ENCODE measurements at regions not wholly inside any gene's neighbourhood (a gene's known extent, or its start where the extent isn't known, plus 50 kb on each side); places are given as distances from the start of the nearest gene placed in this dataset.
"Not testable (repeated sequence)": the region's sequence is repeated elsewhere in the genome, so short reads cannot be mapped to it uniquely, and the experiment has no call there.

DNA sequence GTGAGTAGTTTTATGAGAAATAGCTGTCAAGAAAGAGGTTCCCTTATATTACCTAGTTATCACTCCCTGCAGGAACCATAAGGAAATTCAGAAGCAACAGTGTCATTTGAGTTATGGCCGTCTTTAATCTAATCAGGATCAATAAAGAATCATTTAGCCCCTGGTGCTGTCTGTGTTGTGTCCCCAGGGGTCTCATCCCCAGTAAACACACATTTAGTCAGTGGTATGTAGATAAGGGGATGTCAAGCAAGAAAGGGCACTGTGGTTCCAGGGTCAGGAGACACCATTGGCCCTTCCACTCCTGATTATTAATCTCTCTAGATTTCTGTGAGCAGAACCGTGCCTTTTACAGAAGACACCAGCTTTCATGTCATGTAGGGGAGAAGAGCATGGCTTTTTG, 158.0 kb upstream of the SEMA6A start:
- DNase-seq = no peak

DNA sequence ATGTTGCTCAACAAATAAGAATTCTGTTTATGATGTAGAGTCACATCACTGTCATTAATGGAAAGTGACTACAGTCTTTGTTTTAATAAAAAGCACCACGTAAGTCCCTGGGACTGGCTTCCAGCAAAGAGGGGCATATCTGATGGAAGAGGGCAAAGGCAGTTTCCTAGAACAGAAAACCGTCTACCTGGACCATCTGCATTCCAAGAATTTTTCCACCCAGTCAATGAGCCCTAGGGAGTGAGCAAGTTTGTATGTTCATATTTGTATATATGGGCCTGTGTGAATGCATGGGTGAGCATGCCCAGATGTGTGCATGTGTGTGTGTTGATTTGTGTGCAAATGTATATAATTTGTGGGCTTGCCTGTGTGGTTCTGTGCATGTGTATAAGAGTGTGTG, 156.8 kb upstream of the SEMA6A start:
- no peak for DNase-seq

- no peak for DNase-seq
These were observed 156.1 kb upstream of the SEMA6A start for GRCh38 chr5:116730706-116731105.

GRCh38 chr5:116730185-116730584, 155.6 kb upstream of the SEMA6A start:
- no peak for DNase-seq

- DNase-seq = no peak
These were observed 152.6 kb upstream of the SEMA6A start for GRCh38 chr5:116727248-116727647.

- not testable (repeated sequence) for DNase-seq
These were observed 151.6 kb upstream of the SEMA6A start for GRCh38 chr5:116726180-116726579.

DNA sequence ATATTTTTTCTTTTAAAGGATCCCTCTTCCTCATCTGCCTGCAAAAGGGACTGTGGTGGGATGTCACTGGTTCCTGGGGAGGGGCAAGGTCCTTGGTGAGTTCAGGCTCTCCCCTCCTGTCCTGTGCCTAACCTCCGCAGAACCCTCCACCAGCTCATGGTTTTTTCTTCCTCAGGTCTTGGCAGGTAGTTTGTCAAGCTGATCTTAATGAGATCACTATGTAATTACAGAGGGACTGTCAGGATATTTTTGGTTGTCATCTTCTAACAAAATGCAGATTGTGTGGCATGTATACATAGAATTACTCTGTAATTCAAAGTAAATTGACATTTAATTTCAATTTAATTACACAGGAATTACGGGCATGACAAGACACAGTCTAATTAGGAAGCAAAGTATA, 150.3 kb upstream of the SEMA6A start:
- DNase-seq = no peak

- DNase-seq = no peak
These were observed 148.0 kb upstream of the SEMA6A start for GRCh38 chr5:116722651-116723050.

DNA sequence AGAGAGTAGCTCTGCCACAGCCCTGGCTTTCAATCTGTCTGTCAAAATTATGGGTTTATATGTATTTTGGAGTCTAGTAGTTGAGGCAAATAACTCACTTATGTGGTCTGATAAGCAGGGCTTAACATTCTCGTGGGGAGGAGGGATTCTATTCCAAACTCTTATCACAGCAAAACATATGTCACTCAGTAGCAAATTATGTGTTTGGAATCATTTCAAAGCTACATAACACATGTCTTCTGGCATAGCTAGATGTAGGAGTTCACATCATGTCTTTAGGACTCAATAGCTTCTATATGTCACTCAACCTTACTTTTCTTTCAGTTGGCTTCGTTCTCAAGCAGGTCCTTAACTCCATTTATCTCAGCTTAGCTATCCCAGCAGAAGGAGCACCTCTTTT, 144.5 kb upstream of the SEMA6A start:
- DNase-seq = no peak

DNA sequence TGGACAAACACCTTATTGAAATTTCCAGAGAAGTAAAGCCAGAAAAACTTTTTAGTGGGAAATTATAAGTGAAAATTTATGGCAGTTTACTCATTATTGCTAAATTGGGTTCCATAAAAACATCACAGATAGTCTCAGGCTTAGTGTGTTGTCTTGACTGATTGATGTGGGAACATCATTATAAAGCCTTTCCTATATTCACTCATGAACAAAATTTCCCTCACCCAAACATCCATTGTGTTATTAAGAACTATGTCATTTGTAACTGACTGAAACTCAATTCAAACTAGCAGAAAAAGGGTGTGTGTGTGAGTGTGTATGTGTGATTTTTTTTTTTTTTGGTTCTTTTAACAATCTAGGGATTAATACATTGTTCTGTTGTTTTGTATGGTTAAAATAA, 143.7 kb upstream of the SEMA6A start:
- no peak for DNase-seq

DNA sequence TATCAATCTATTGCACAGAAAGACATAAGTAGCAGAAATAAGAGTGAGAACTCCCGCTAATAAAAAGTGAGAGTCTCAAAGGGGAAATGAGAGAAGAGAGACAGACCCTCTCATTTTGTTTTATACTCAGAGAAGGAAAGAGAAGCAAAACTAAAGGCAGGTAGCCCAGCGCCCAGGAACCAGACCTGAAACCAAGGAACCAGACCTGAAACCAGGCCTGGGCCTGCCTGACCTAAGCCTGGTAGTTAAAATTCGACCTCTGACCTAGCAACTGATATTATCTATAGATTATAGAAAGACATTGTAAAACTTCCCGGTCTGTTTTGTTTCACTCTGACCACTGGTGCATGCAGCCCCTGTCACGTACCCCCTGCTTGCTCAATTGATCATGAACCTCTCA, 134.5 kb upstream of the SEMA6A start:
- no peak for DNase-seq

GRCh38 chr5:116705121-116705519, 130.5 kb upstream of the SEMA6A start:
- DNase-seq = not testable (repeated sequence)

DNA sequence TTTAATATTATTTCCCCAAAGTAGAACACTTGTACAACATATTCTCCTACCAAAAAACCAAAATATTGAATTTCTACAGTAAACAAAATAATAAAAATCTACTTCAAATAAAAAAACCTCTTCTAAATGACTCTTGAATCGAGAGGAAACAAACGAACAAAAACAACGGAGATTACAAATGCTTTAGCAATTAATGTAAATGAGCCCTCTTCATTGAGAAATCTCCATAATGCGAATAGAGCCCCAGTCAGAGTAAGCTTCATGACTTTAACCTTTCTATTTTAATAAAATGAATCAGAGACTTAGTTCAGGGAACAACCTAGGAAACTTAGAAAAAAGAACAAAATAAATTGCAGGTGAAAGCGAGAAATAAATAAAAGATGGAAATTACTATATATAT, 129.3 kb upstream of the SEMA6A start:
- DNase-seq = no peak

GRCh38 chr5:116703328-116703727, 128.7 kb upstream of the SEMA6A start:
- no peak for DNase-seq

GRCh38 chr5:116702776-116703175, 128.2 kb upstream of the SEMA6A start:
- DNase-seq = no peak

DNA sequence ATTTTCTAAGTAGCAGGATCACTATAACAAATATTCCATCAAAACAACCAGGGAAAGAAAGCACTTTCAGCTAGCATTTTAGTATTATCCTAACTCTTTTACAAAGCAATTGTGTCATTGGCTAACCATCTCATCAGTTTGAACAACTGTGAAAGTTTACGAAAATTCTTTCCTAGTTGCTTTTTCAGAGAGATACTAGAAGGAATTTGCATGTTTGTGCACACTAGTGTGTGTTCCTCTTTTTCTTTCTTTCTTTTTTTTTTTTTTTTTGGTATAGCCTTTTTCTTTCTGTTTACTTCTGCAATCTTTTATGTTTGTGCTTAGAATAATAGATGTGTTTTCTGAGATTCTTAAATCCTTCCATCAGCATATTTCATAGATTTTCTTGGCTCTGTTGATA, 124.7 kb upstream of the SEMA6A start:
- DNase-seq = no peak

DNA sequence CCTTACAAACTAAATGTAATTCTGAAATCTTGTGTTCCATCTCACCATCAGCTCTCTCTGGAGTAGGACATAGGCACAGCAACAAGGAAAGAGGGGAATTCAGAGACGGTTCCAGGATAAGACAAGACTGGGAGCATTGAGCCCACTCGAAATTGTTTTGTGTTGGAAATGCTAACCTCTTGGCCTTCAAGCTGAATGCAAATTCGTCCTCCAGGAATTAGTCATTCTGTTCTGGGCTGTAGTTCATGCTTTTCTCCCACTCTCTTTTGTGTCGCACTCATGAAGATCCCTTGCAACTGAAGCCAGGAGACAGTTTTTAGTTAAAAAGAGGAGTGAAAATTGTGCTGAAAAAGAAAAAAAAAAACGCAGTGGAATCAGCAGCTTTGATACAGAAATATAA, 121.7 kb upstream of the SEMA6A start:
- DNase-seq = peak in 1 of 58 donors; percentile 5

- DNase-seq = no peak
These were observed 121.1 kb upstream of the SEMA6A start for GRCh38 chr5:116695681-116696080.

GRCh38 chr5:116686438-116686837, 111.8 kb upstream of the SEMA6A start:
- DNase-seq = no peak

- DNase-seq = no peak
These were observed 111.3 kb upstream of the SEMA6A start for GRCh38 chr5:116685931-116686330.

DNA sequence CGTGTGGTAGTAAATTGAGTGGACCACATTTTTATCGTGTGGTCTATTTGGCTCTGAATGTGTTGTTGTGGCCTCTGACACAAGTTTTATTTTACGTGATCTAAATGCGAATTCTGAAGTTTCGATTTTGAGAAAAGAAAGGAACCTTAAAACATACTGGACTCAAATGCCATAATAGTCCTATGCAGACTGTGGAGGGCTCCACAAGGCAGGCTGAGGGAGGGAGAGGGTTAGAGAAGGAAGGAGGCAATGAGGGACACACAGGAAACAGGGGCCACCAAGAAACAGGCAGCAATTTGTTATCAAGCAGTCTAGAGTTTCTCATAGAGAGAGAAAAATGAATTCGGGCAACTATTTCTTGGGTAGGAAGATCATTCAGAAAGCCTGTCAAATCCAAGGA, 110.4 kb upstream of the SEMA6A start:
- DNase-seq = no peak

GRCh38 chr5:116681334-116682013, 106.9 kb upstream of the SEMA6A start:
- DNase-seq = no peak

DNA sequence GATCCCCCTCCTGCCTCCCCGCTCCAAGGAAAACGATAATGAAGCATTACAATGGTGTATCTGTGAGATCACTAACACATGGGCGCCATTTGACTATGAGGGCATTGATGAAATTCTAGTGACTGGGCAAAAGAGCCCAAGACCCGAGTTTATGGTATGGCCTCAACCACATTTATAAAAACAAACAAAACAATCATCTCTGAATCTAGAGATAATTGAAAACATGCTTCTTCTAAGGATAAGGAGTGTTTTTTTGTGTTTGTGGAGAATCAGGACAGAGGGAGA, 100.9 kb upstream of the SEMA6A start:
- DNase-seq = no peak
